Colonic mucosa (tissue), 4 donors: ENCODE measurements at regions not wholly inside any gene's neighbourhood (a gene's known extent, or its start where the extent isn't known, plus 50 kb on each side); places are given as distances from the start of the nearest gene placed in this dataset.

Experiments used
- DNase-seq: peaks from one replicate; pipeline ENCODE4 v3.0.0-alpha.2; 2020
- H3K27ac ChIP-seq: fragments of 200-600 bp; one replicate; pipeline ENCODE4 v1.8.0; 2021
- H3K27me3 ChIP-seq: fragments of 200-600 bp; one replicate; pipeline ENCODE4 v1.8.0; 2021
- H3K36me3 ChIP-seq: fragments of 200-600 bp; one replicate; pipeline ENCODE4 v1.8.0; 2021
- H3K4me1 ChIP-seq: fragments of 200-600 bp; one replicate; pipeline ENCODE4 v1.8.0; 2021; ENCODE audit warnings: mild to moderate bottlenecking
- H3K4me3 ChIP-seq: fragments of 200-600 bp; one replicate; pipeline ENCODE4 v1.8.0; 2021
- H3K9ac ChIP-seq, 2 donors: one replicate each; pipeline ENCODE4 v1.7.0; 2013; ENCODE audit warnings: control low read depth in 2 of 2, low read depth in 2 of 2, low read length in 2 of 2
- H3K9me3 ChIP-seq: fragments of 200-600 bp; one replicate; pipeline ENCODE4 v1.8.0; 2021
- intact Hi-C: fragments of 100-400 bp; cut with DNase I; formaldehyde crosslinking; loops from one replicate; pipeline ENCODE4 v1.14.1; 2022
- TF ChIP-seq, protein P1 (sequence below): fragments of 200-600 bp; IDR thresholded peaks from one replicate; pipeline ENCODE4 v1.8.0; 2022; ENCODE audit warnings: antibody characterized with exemption, mild to moderate bottlenecking
- donor health status: healthy.
- donor health status: DM: no; HTN: no; CAD: no.
- donor health status: DM: no; HTN: no; CAD: no.

DNA sequence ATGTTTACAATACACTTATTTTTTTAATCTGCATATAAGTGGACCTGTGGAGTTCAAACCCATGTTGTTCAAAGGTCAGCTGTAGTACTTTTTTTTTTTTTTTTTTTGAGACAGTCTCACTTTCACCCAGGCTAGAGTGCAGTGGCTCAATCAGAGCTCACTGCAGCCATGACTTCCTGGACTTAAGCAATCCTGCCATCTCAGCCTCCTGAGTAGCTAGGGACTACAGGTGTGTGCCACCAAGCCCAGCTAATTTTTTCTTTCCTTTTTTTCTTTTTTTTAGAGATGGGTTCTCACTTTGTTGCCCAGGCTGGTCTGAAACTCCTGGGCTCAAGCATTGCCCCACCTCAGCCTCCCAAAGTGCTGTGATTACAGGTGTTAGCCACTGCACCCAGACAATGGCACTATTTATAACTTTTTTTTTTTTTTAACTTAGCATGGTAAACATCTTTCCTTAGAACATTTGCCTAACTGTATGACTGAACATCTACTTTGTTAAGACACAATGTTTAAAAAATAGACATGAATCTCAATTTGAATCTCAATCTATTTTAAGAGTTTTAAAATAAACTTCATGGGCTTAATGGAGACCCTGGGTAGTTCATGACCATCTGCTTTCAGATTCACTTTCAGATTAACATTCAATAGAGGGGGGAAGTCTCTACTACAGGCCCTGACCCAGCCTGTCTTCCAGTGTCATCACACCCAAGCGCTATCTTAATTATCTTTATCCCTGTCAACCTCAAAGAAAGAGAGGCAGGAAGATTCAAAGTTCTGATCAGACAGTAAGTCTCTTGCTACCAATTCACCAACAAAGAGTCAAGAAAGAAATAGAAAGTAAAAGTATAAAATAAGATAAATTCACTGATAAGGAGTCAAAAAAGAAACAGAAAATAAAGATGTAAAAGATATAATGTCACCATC lies 97.7 kb upstream of the DOCK9 start:
- Histone ChIP-seq H3K9me3 (no peaks in the 10 kb centered on the region), H3K4me3 (no peak overlapping the region), H3K4me1 (no peaks in the 10 kb centered on the region), H3K36me3 (no peaks in the 10 kb centered on the region), H3K27ac (no peak overlapping the region), H3K27me3 (no peaks in the 10 kb centered on the region), H3K9ac (no peak overlapping the region)
- TF ChIP-seq, protein P1, sequence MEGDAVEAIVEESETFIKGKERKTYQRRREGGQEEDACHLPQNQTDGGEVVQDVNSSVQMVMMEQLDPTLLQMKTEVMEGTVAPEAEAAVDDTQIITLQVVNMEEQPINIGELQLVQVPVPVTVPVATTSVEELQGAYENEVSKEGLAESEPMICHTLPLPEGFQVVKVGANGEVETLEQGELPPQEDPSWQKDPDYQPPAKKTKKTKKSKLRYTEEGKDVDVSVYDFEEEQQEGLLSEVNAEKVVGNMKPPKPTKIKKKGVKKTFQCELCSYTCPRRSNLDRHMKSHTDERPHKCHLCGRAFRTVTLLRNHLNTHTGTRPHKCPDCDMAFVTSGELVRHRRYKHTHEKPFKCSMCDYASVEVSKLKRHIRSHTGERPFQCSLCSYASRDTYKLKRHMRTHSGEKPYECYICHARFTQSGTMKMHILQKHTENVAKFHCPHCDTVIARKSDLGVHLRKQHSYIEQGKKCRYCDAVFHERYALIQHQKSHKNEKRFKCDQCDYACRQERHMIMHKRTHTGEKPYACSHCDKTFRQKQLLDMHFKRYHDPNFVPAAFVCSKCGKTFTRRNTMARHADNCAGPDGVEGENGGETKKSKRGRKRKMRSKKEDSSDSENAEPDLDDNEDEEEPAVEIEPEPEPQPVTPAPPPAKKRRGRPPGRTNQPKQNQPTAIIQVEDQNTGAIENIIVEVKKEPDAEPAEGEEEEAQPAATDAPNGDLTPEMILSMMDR: no peak
- no peak for DNase-seq
- intact Hi-C loops: no loop called here

DNA sequence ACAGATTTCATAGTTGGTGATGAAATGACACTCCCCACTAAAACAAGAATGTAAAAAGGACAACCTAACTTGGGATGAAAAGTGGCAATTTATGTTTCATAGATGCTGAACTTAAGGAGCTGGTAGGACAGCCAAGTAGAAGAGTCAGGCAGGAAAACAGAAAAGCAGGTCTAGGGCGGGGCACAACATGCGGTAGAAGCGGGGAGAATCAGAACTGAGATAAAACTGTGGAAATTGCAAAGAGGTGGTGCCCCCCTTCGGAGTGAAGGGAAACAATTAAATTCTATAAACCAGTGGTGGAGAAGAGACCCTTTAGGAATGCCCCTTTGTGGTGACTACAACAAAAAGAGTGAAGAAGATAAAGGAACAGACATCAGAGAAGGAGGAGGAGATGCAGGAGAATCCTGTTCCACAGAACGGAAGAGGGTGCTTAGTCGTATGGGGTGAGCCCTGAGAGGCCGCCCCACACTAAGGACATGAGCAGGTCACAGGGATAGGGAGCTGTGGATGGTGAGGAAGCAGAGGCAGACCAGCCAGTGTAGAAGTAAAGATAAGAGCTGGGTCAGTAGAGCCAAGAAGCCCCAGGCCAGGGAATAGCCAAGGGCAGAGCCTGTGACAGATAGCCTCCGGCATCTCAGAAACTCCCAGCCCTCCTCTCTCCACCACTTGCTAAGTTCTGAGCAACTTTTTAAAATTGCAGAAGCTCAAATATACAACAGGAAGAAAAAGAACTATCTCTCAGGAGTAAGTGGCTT lies 100.3 kb upstream of the DOCK9 start:
- TF ChIP-seq, protein P1: no peak
- Histone ChIP-seq H3K9me3 (no peaks in the 10 kb centered on the region), H3K27me3 (no peaks in the 10 kb centered on the region), H3K36me3 (no peaks in the 10 kb centered on the region), H3K4me3 (no peak overlapping the region), H3K4me1 (no peaks in the 10 kb centered on the region), H3K27ac (no peak overlapping the region), H3K9ac (no peak overlapping the region)
- intact Hi-C loops: no loop called here
- DNase-seq: no peak

DNA sequence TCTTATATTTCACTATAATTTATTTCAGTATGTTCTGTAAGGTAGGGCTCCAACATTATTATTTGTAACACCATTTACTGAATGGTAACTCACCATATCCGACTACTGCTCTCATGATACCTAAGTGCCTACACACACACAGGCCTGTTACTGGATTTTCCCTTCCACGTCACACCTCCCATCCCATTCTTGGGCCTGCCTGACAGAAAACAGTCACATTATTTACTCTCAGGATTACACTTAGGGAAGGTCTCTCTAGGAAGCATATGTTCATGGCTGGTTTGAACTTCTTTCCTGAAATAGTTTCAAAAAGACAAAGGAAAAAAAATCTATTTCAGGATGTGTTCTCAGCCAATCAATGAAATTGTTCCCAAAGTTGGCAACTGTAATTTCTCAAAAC lies 102.3 kb upstream of the DOCK9 start:
- H3K27ac ChIP-seq: no peak overlapping the region
- intact Hi-C loops: loop anchor here (10.0 kb wide), 1 partner anchor 125 kb away; the partner anchor contains the start of gene UBAC2
- H3K4me1 ChIP-seq: no peaks in the 10 kb centered on the region
- H3K9ac ChIP-seq: no peak overlapping the region
- no peak for DNase-seq
- TF ChIP-seq, protein P1: no peak
- no peaks in the 10 kb centered on the region for H3K27me3 ChIP-seq
- H3K4me3 ChIP-seq: no peak overlapping the region
- no peaks in the 10 kb centered on the region for H3K36me3 ChIP-seq
- H3K9me3 ChIP-seq: no peaks in the 10 kb centered on the region

DNA sequence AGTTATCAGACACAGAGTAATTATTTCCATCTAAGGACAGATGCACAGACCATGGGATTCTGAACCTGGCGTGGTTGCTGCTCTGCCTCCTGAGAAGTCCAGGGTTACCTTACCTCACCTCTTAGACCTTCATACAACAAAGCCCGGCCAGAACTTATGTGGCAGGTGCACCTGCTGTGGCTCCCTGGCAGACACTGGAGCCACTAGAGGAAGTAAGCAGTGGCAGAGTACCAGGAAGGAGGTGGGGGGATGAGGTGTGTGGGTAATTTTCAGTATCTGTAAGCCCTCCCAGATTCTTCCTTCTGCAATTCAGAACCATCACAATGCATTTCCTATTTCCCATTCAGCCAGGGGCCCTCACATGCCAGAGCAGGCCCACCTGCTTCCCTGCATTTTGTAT lies 106.1 kb upstream of the DOCK9 start:
- Histone ChIP-seq H3K4me1 (no peaks in the 10 kb centered on the region), H3K27ac (no peak overlapping the region), H3K9me3 (no peaks in the 10 kb centered on the region), H3K9ac (peak overlapping the region in 1 of 2 donors; percentile 9), H3K36me3 (no peaks in the 10 kb centered on the region), H3K4me3 (no peak overlapping the region), H3K27me3 (no peaks in the 10 kb centered on the region)
- TF ChIP-seq, protein P1: no peak
- no peak for DNase-seq
- intact Hi-C loops: loop anchor here (10.0 kb wide), 1 partner anchor 121 kb away; the partner anchor contains the start of gene UBAC2

DNA sequence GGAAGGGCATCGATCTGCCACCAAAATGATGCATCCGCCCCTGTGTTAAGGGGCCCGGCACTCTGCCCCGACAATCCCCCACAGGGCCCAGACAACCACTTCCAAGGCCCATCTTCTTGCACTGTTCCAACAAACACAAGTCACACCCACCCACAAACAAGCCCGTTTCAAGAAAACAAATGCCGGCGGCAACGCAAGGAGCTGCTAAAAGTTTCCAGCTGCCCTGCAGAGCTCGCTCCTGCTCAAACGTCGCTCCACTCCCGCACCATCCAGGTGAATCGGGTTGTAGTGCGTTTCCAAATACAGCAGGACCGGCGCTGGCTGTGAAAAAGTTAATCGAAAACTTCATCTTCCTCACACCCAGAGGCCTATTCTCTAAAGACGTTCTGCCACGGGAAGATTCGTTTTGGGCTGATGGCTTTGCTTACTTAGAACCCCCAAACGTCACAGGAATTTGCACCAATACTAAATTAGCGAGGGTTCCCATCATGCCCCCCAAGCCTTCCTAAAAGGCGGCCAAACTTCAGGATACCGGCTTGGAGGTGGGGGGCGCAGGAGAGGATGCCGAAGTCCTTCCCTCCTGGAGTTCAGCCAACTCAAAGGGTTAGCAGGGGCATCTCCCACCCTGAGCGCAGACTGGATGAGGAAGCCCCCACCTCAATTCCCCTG lies 107.4 kb upstream of the DOCK9 start:
- peak; percentile 22 for DNase-seq
- Histone ChIP-seq H3K27ac (no peak overlapping the region), H3K9me3 (no peaks in the 10 kb centered on the region), H3K27me3 (no peaks in the 10 kb centered on the region), H3K4me3 (peak overlapping the region; percentile 75), H3K9ac (peak overlapping the region; percentile 24 to 34), H3K36me3 (no peaks in the 10 kb centered on the region), H3K4me1 (no peaks in the 10 kb centered on the region)
- TF ChIP-seq, protein P1: no peak
- intact Hi-C loops: loop anchor here (10.0 kb wide), 1 partner anchor 120 kb away; the partner anchor contains the start of gene UBAC2
